Smooth muscle cell (in vitro differentiated cells): ENCODE measurements at regions not wholly inside any gene's neighbourhood (a gene's known extent, or its start where the extent isn't known, plus 50 kb on each side); places are given as distances from the start of the nearest gene placed in this dataset.

Experiments
- DNase-seq: peaks from one replicate; lab custom pipeline; 2025; ENCODE audit not compliant: unreplicated experiment; lab: John Stamatoyannopoulos, UW
- H2AFZ ChIP-seq: fragments of 200-600 bp; sonication (generic); 2 replicates; pipeline ENCODE4 v1.6.0; 2016; ENCODE audit warnings: antibody characterized with exemption, low read depth, mild to moderate bottlenecking
- H3F3A ChIP-seq: fragments of 200-600 bp; sonication (generic); 2 replicates; pipeline ENCODE4 v1.6.0; 2017; ENCODE audit warnings: antibody characterized with exemption, low read depth
- H3K27ac ChIP-seq: fragments of 200-600 bp; sonication (generic); 2 replicates; pipeline ENCODE4 v1.5.1; 2016; ENCODE audit warnings: low read depth, mild to moderate bottlenecking
- H3K27me3 ChIP-seq: fragments of 200-600 bp; sonication (generic); 2 replicates; pipeline ENCODE4 v1.6.1; 2016; ENCODE audit warnings: low read depth, mild to moderate bottlenecking
- H3K36me3 ChIP-seq: fragments of 200-600 bp; sonication (generic); 2 replicates; pipeline ENCODE4 v1.5.1; 2016; ENCODE audit warnings: low read depth
- H3K4me1 ChIP-seq: fragments of 200-600 bp; sonication (generic); 2 replicates; pipeline ENCODE4 v1.5.1; 2016; ENCODE audit warnings: low read depth
- H3K4me2 ChIP-seq: fragments of 200-600 bp; sonication (generic); 2 replicates; pipeline ENCODE4 v1.6.0; 2016; ENCODE audit warnings: mild to moderate bottlenecking
- H3K4me3 ChIP-seq: fragments of 200-600 bp; sonication (generic); 2 replicates; pipeline ENCODE4 v1.5.1; 2016; ENCODE audit warnings: mild to moderate bottlenecking
- H3K79me2 ChIP-seq: fragments of 200-600 bp; sonication (generic); 2 replicates; pipeline ENCODE4 v1.6.0; 2016; ENCODE audit warnings: low read depth, mild to moderate bottlenecking
- H3K9ac ChIP-seq: fragments of 200-600 bp; sonication (generic); 2 replicates; pipeline ENCODE4 v1.6.0; 2016; ENCODE audit warnings: low read depth
- H3K9me3 ChIP-seq: fragments of 200-600 bp; sonication (generic); replicated peaks from 2 replicates; pipeline ENCODE4 v1.5.1; 2016; ENCODE audit warnings: low read depth
- H4K20me1 ChIP-seq: fragments of 200-600 bp; sonication (generic); 2 replicates; pipeline ENCODE4 v1.6.0; 2016; ENCODE audit warnings: low read depth
- CTCF ChIP-seq: fragments of 200-600 bp; sonication (generic); IDR thresholded peaks from 2 replicates; pipeline ENCODE4 v1.5.1; 2017; ENCODE audit warnings: borderline replicate concordance, mild to moderate bottlenecking, antibody characterized with exemption; ENCODE audit not compliant: insufficient read depth, poor library complexity, severe bottlenecking
- WGBS: methylation state at CpG from one replicate; pipeline ENCODE4 v1.1.7; 2016; ENCODE audit warnings: low lambda C conversion rate; 5-methylcytosine and 5-hydroxymethylcytosine counted together

DNA sequence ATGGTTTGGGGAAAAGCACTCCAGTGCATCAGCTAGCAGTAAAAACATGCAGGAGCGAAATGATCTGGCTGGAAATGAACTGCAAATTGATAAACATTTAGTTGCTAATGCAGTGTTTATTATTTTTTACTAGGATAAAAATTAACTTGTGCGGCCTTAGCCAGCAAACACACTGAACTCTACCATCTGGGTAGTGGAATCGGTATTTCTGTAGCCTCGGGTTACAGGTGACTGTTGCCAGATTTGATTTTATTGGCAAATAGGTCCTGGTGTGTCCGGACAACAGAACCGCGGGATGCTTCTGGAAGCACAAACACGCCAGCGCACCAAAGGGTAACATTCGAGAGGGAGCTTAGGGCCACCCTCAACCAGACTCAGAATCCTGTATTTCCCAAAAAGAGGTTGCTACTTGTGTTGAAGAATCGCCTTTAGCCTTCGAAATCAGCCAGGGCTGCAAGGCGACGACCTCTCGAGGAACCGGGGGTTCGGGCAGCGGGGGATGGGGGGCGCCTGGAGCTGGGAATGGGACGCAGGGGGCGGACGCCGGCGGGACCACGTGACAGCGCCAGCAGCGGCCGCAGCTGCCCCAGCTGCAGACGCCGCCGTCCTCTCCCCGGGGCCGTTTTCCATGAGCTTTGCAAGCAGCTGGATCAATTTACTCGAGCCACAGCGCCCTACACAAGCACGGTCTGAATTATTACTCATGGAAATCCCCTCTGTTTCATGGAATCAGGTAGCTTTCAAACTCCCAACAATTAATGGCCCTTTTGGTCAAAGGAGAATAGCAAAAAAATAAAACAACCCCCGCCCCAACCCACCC lies 158.8 kb downstream of the TOMM20 start:
- Histone ChIP-seq H3K9ac (peak overlapping the region; percentile 91), H3K27ac (peak overlapping the region; percentile 99), H3K27me3 (no peaks in the 10 kb centered on the region), H3K4me2 (peak overlapping the region; percentile 83), H3K4me1 (peaks cover 42% of the 10 kb centered on the region), H2AFZ (no peak overlapping the region), H3K4me3 (peak overlapping the region; percentile 34), H3K36me3 (no peaks in the 10 kb centered on the region), H3K79me2 (no peaks in the 10 kb centered on the region), H3F3A (peaks cover 21% of the 10 kb centered on the region), H4K20me1 (no peaks in the 10 kb centered on the region), H3K9me3 (no peaks in the 10 kb centered on the region)
- no peak for TF ChIP-seq CTCF
- WGBS = 10% methylated on average over 37 of the region's 37 CpGs
- DNase-seq = no peak

- no peak overlapping the region for H2AFZ ChIP-seq
- H3K27me3 ChIP-seq = no peaks in the 10 kb centered on the region
- no peaks in the 10 kb centered on the region for H3K36me3 ChIP-seq
- H3K27ac ChIP-seq = peak overlapping the region; percentile 99
- H3K4me1 ChIP-seq = peaks cover 48% of the 10 kb centered on the region
- peaks cover 29% of the 10 kb centered on the region for H3F3A ChIP-seq
- H3K4me3 ChIP-seq = no peak overlapping the region
- no peak for TF ChIP-seq CTCF
- H3K4me2 ChIP-seq = peak overlapping the region; percentile 83
- H4K20me1 ChIP-seq = no peaks in the 10 kb centered on the region
- DNase-seq = no peak
- H3K79me2 ChIP-seq = no peaks in the 10 kb centered on the region
- H3K9ac ChIP-seq = peak overlapping the region; percentile 91
- no peaks in the 10 kb centered on the region for H3K9me3 ChIP-seq
- 22% methylated on average over 4 of the region's 4 CpGs for WGBS
Observed at GRCh38 chr1:234969011-234969441, 159.6 kb downstream of the TOMM20 start.

DNA sequence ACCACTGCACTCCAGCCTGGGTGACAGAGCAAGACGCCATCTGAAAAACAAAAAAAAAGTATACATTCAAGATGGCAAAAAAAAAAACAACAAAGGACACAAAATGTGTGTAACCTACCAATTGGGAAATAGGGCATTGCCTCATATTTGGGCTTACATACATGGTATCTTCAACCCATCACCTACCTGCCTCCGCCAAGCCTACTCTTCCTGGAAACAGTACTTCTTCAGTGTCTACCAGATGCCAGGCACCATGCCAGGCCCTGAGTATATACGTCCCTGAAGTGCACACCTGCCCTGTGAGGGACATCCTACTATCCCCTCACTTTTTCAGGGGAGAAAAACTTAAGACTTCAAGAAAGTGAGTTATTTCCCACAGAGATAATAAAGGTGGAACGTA lies 160.2 kb downstream of the TOMM20 start:
- H3K79me2 ChIP-seq = no peaks in the 10 kb centered on the region
- no peak for DNase-seq
- 94% methylated on average over 4 of the region's 4 CpGs for WGBS
- H3F3A ChIP-seq = peaks cover 35% of the 10 kb centered on the region
- no peak overlapping the region for H3K9ac ChIP-seq
- H3K36me3 ChIP-seq = no peaks in the 10 kb centered on the region
- no peak overlapping the region for H2AFZ ChIP-seq
- no peaks in the 10 kb centered on the region for H3K9me3 ChIP-seq
- no peaks in the 10 kb centered on the region for H4K20me1 ChIP-seq
- H3K4me1 ChIP-seq = peaks cover 48% of the 10 kb centered on the region
- no peak for TF ChIP-seq CTCF
- H3K4me2 ChIP-seq = peak overlapping the region; percentile 83
- H3K27me3 ChIP-seq = no peaks in the 10 kb centered on the region
- peak overlapping the region; percentile 99 for H3K27ac ChIP-seq
- no peak overlapping the region for H3K4me3 ChIP-seq

DNA sequence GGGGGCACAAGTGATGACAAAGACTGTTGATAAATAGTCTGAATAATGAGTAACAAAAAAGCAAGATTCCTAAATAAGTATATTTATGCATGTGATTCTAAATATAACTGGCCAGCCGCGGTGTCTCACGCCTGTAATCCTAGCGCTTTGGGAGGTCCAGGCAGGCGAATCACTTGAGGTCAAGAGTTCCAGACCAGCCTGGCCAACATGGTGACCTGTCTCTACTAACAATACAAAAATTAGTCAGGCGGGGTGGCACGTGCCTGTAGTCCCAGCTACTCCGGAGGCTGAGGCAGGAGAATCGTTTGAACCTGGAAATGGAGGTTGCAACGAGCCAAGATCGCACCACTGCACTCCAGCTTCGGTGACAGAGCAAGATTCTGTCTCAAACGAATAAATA lies 161.5 kb downstream of the TOMM20 start:
- Histone ChIP-seq H3K79me2 (no peaks in the 10 kb centered on the region), H3K4me1 (peaks cover 50% of the 10 kb centered on the region), H4K20me1 (no peaks in the 10 kb centered on the region), H3K9ac (no peak overlapping the region), H3K4me3 (no peak overlapping the region), H3K36me3 (no peaks in the 10 kb centered on the region), H3K4me2 (no peak overlapping the region), H3K27me3 (no peaks in the 10 kb centered on the region), H3K9me3 (no peaks in the 10 kb centered on the region), H3K27ac (peak overlapping the region; percentile 11), H3F3A (peaks cover 33% of the 10 kb centered on the region), H2AFZ (no peak overlapping the region)
- DNase-seq = no peak
- WGBS = 97% methylated on average over 13 of the region's 13 CpGs
- no peak for TF ChIP-seq CTCF
